ENCODE measurements at regions not wholly inside any gene's neighbourhood (a gene's known extent, or its start where the extent isn't known, plus 50 kb on each side); places are given as distances from the start of the nearest gene placed in this dataset.
"Not testable (repeated sequence)": the region's sequence is repeated elsewhere in the genome, so short reads cannot be mapped to it uniquely, and the experiment has no call there.

DNA sequence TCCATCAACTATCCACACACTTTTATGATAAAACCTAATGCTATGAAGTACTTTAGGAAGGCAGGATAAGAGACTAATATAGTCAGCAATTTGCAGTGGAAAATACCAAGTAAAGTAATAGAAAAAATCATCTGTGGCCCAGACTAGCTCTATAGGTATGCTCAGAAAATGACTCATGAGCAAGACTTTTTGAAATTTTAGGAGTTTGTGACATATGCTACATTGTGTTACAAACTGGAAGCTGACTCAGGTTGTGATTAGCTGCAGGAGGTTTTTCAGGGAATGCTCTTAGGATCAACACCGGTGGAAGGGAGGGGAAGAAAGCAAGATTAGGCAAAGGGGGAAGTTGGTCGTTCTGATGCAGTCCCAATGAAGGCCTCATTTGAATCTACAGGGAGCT, 56.1 kb downstream of the FEZF1 start:
- Histone ChIP-seq H4K20me1 (ENCODE audit: insufficient read depth, low read length, poor library complexity, severe bottlenecking) (no peaks in the 10 kb centered on the region), H2AFZ (ENCODE audit: low read length) (no peak overlapping the region)

DNA sequence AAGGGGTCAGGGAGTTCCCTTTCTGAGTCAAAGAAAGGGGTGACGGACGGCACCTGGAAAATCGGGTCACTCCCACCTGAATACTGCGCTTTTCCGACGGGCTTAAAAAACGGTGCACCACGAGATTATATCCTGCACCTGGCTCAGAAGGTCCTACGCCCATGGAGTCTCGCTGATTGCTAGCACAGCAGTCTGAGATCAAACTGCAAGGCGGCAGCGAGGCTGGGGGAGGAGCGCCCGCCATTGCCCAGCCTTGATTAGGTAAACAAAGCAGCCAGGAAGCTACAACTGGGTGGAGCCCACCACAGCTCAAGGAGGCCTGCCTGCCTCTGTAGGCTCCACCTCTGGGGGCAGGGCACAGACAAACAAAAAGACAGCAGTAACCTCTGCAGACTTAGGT, 65.8 kb downstream of the FEZF1 start:
- H3K4me1 ChIP-seq (ENCODE audit: insufficient read depth, low read length, poor library complexity, severe bottlenecking); H3K27me3 ChIP-seq (ENCODE audit: insufficient read depth, low read length, poor library complexity, severe bottlenecking); H3K4me2 ChIP-seq (ENCODE audit: low read depth, low read length, poor library complexity, severe bottlenecking); H3K79me2 ChIP-seq (ENCODE audit: insufficient read depth, low read length); H2AFZ ChIP-seq (ENCODE audit: low read length); H3K36me3 ChIP-seq (ENCODE audit: insufficient read depth, low read length); H3K9ac ChIP-seq (ENCODE audit: low read depth, low read length, poor library complexity, severe bottlenecking); H3K9me3 ChIP-seq (ENCODE audit: insufficient read depth, low read depth, low read length); H3K9me2 ChIP-seq (replicated peaks; ENCODE audit: low read depth, low read length); H4K20me1 ChIP-seq (ENCODE audit: insufficient read depth, low read length, poor library complexity, severe bottlenecking); H3K4me3 ChIP-seq (ENCODE audit: low read length, poor library complexity, severe bottlenecking); H3F3A ChIP-seq (ENCODE audit: low read depth): not testable (repeated sequence)

More for the DNA sequence above, 56.1 kb downstream of the FEZF1 start:
- H3K4me3 ChIP-seq (ENCODE audit: low read length, poor library complexity, severe bottlenecking): no peak overlapping the region
- no peak for TF ChIP-seq EZH2phosphoT487 (IDR thresholded peaks at IDR 0.05; ENCODE audit: borderline replicate concordance)
- no peak for TF ChIP-seq CTCF (conservative IDR thresholded peaks at IDR 0.05; ENCODE audit: low read length)
- no peaks in the 10 kb centered on the region for H3K79me2 ChIP-seq (ENCODE audit: insufficient read depth, low read length)
- no peak overlapping the region for H3K4me2 ChIP-seq (ENCODE audit: low read depth, low read length, poor library complexity, severe bottlenecking)
- no peaks in the 10 kb centered on the region for H3K9me2 ChIP-seq (replicated peaks; ENCODE audit: low read depth, low read length)
- H3K9ac ChIP-seq (ENCODE audit: low read depth, low read length, poor library complexity, severe bottlenecking): no peak overlapping the region
- H3F3A ChIP-seq (ENCODE audit: low read depth): no peaks in the 10 kb centered on the region
- no peaks in the 10 kb centered on the region for H3K36me3 ChIP-seq (ENCODE audit: insufficient read depth, low read length)
- H3K27me3 ChIP-seq (ENCODE audit: insufficient read depth, low read length, poor library complexity, severe bottlenecking): no peaks in the 10 kb centered on the region
- no peaks in the 10 kb centered on the region for H3K9me3 ChIP-seq (ENCODE audit: insufficient read depth, low read depth, low read length)
- no peaks in the 10 kb centered on the region for H3K4me1 ChIP-seq (ENCODE audit: insufficient read depth, low read length, poor library complexity, severe bottlenecking)

DNA sequence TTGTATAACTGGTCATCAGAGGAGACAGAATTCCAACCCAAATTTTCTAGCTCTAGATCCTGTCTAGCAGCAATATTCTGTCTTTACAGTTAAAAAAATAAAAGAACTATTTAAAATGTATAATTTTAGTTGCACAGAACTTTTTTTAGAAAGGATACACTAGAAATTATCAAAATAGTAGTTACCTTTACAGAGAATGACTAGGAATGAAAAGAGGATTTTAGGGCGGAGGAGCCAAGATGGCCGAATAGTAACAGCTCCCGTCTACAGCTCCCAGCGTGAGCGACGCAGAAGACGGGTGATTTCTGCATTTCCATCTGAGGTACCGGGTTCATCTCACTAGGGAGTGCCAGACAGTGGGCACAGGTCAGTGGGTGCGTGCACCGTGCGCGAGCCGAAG, 66.3 kb downstream of the FEZF1 start:
- not testable (repeated sequence) for H3K27me3 ChIP-seq (ENCODE audit: insufficient read depth, low read length, poor library complexity, severe bottlenecking); H3K4me3 ChIP-seq (ENCODE audit: low read length, poor library complexity, severe bottlenecking); H3K4me2 ChIP-seq (ENCODE audit: low read depth, low read length, poor library complexity, severe bottlenecking); H2AFZ ChIP-seq (ENCODE audit: low read length); H3K9me3 ChIP-seq (ENCODE audit: insufficient read depth, low read depth, low read length); H3K9ac ChIP-seq (ENCODE audit: low read depth, low read length, poor library complexity, severe bottlenecking); H3K36me3 ChIP-seq (ENCODE audit: insufficient read depth, low read length); H3K4me1 ChIP-seq (ENCODE audit: insufficient read depth, low read length, poor library complexity, severe bottlenecking); H3F3A ChIP-seq (ENCODE audit: low read depth); H3K9me2 ChIP-seq (replicated peaks; ENCODE audit: low read depth, low read length); H4K20me1 ChIP-seq (ENCODE audit: insufficient read depth, low read length, poor library complexity, severe bottlenecking); H3K79me2 ChIP-seq (ENCODE audit: insufficient read depth, low read length)

DNA sequence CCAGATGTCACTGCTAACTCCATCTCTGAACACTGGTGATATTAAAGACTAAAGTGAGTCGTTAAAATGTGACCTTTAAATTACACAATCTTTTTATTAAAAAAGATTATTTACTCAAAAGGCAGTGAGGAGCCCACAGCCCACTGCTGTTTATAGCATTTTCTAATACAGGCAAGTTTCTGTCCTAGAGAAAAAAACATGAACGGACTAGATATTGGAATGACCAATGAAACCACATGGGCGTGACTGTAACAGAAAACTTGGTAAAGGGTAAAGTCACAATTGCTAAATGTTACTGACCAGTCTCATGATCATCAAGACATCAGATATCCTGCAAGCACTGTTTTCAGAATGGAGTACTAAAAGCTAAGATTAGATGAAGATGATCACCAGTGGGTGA, 78.7 kb downstream of the FEZF1 start:
- TF ChIP-seq EZH2phosphoT487 (IDR thresholded peaks at IDR 0.05; ENCODE audit: borderline replicate concordance) (no peak), CTCF (conservative IDR thresholded peaks at IDR 0.05; ENCODE audit: low read length) (no peak)

More for the DNA sequence above, 78.7 kb downstream of the FEZF1 start:
- H3K4me3 ChIP-seq (ENCODE audit: low read length, poor library complexity, severe bottlenecking): no peak overlapping the region
- no peaks in the 10 kb centered on the region for H4K20me1 ChIP-seq (ENCODE audit: insufficient read depth, low read length, poor library complexity, severe bottlenecking)
- no peaks in the 10 kb centered on the region for H3K27me3 ChIP-seq (ENCODE audit: insufficient read depth, low read length, poor library complexity, severe bottlenecking)
- no peak overlapping the region for H3K4me2 ChIP-seq (ENCODE audit: low read depth, low read length, poor library complexity, severe bottlenecking)
- H3F3A ChIP-seq (ENCODE audit: low read depth): no peaks in the 10 kb centered on the region
- no peaks in the 10 kb centered on the region for H3K36me3 ChIP-seq (ENCODE audit: insufficient read depth, low read length)
- H3K9me3 ChIP-seq (ENCODE audit: insufficient read depth, low read depth, low read length): no peaks in the 10 kb centered on the region
- H2AFZ ChIP-seq (ENCODE audit: low read length): no peak overlapping the region
- no peaks in the 10 kb centered on the region for H3K4me1 ChIP-seq (ENCODE audit: insufficient read depth, low read length, poor library complexity, severe bottlenecking)
- H3K79me2 ChIP-seq (ENCODE audit: insufficient read depth, low read length): no peaks in the 10 kb centered on the region
- no peak overlapping the region for H3K9ac ChIP-seq (ENCODE audit: low read depth, low read length, poor library complexity, severe bottlenecking)
- no peaks in the 10 kb centered on the region for H3K9me2 ChIP-seq (replicated peaks; ENCODE audit: low read depth, low read length)

Data from Loucy (cell line).